GM19239 (cell line): ENCODE measurements at regions not wholly inside any gene's neighbourhood (a gene's known extent, or its start where the extent isn't known, plus 50 kb on each side); places are given as distances from the start of the nearest gene placed in this dataset.
"Not testable (repeated sequence)": the region's sequence is repeated elsewhere in the genome, so short reads cannot be mapped to it uniquely, and the experiment has no call there.

Experiments
- DNase-seq: peaks from one replicate; pipeline ENCODE4 v3.0.0; 2011; ENCODE audit warnings: low spot score; ENCODE audit not compliant: insufficient read length
- FAIRE-seq: peaks from 2 replicates; lab custom pipeline; 2011; peaks lifted over from hg19 to GRCh38; lab: Jason Lieb, UNC

DNA sequence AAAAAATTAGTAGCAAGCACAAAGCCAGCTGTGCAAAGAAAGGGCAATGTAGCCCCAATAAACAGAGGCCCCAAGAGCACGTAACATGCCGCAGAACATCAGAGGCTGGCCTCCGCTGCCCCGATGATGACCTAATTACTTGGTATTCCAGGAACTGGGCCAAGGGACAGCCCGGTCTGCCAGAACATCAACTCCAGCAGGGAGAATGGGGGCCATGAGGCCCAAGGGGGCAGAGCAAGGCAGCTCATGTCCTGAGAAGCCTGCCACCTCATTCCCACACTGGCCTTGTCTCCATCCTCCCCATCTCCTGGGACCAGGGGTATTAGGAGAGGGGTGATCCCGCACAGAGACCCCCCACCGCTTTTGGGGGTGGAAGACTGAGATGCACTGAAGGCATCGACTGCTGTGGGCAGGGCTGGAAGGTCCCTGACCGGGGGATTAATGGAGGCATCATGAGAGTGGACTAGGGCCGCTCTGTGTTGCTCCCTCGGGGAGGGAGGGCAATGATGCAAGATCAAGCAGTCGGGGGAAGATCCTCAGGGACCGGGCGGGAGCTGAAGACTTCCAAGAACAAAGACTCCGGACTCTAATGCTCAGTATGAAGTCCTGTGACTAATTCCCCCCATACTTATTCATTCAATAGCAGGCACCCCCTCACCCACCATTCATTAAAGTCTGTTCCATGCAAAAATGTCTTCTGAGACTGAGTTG is 192.3 kb downstream of the BCL2L11 start:
- not testable (repeated sequence) for FAIRE-seq

DNA sequence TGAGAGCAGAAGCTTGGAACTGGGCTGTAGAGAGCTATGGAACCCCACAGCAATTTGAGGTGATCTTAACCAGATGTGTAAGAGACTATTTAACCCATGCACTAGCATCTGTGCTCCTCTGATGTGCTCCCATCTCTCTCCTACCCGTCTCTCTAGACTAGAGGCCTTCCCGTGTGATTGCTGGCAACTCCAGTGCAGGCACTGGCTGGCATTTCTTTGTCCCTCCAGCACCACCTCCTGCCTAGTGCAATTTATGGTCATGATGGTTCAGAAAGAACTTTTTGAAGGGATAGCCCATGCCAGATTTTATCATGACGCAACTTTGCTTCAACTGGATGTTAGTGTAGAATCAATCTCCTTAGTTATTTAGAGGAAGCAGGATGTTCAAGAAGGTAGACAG is 193.0 kb downstream of the BCL2L11 start:
- DNase-seq, FAIRE-seq: not testable (repeated sequence)

More for the DNA sequence above, 192.3 kb downstream of the BCL2L11 start:
- DNase-seq: not testable (repeated sequence)

DNA sequence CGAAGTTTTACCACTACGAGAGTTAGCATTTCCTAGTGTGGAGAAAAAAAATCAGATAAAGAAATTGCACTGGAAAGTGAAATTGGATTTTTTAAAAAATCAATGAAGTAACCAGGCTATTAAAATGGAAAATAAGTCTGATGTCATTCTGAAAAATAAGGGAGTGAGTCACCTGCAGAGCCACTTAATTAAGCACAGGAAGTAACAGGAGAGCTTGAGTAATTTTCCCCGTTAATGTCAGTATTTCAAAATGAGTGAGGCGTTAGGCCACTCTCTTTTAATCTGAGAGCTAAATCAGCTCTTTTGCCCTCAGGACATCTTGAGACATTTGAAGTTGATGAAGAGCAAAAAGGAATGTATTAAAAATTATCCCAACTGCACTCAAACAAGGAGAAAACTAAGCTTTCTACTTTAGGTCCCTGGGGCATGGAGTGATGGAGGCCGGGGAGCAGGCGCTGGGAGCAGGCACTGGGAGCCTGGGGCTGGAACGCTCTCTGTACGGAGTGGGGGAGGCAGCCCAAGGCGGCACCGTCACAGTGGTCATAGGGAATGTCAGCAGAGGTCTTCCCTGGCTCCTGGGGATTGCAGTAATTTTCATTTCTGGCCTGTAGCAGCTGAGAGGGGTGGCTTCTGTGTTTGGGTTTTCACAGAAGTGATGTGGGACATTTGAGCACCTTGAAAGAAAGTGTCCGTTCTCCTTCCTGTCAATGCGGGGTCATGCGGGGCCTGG is 194.6 kb downstream of the BCL2L11 start:
- not testable (repeated sequence) for FAIRE-seq, DNase-seq

DNA sequence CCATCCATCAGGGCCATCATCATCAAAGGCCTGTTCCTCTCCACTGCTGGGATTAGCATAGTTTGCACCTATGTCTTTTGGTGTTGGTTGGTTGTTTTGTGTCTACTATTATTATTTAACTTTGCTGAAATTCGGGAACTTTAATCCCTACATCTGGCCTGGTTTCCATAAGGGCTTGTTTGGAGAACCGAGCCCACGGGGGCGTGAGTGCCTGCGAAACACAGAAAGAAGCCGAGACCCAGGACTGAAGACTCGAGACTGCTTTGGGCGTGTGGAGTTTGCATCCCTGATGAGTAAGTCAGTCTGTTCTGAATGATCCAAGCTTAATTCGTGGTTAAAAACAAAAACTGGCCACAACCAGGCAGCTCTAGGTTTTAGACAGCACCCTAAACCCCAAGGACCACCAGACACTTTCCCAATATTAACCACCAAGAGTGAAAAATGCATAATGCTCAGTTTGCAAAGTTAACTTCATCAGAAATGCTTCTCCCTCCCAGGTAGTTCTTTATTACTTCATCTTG is 195.6 kb downstream of the BCL2L11 start:
- FAIRE-seq, DNase-seq: not testable (repeated sequence)

DNA sequence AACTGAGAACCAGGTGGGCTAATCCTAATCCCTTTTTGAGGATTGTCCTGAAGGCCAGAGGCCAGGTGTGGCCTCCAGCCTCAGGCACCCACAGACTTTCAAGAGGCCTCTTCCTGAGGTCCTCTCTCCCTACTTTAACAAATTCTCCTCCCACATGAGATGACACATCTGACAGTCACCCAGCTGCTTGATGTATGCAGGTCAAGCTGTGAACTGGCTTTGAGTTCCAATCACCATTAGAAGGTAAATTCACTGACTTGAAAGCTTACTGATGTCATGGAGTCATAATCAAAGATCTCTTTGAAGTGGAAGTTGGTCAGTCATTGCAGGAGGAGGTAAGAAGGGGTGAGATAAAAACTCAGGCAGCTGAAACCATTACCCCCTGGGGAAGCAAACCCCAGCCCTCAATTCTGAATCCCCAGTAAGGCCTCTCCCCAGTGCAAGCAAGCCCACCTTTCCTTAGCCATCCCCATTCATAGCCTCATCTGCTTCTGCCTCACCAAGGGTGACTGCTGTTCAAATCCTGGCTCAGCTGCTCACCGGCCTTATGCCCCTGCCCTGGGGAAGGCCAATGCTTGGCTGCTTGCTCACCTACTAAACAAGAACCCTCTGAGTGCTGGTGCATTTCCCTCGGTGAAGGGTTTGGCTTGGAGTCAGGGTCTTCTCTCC is 196.3 kb downstream of the BCL2L11 start:
- FAIRE-seq, DNase-seq: not testable (repeated sequence)

DNA sequence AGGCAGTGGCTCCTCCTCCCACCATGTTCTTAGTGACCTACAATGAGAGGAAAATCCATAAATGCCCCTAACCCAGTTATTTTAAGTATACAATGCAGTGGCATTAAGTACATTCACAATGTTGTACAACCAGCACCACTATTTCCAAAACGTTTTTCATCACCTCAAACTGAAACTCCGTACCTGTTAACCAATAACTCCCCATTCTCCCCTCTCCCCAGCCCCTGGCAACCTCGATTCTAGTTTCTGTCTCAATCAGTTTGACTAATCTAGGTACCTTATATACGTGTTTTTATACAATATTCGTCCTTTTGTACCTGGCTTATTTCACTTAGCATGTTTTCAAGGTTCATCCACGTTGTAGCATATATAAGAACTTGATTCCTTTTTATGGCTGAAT is 198.8 kb downstream of the BCL2L11 start:
- not testable (repeated sequence) for DNase-seq, FAIRE-seq

DNA sequence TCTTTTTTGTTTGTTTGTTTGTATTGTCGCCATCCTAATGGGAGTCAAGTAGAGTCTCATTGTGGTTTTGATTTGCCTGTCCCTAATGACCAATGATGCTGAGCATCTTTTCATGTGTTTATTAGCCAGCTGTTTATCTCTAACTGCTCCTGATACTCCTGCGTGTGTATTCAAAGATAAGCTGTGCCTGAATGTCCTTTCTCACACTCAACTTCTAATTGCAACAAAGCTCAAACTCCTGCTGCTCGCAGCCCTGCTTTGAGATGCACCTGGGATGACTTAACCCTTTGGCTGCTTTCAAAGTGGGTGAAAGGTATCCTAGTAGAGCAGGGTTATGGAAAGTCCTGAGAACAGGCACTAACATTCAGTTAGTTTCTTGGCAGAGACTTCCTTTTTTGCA is 199.6 kb downstream of the BCL2L11 start:
- DNase-seq, FAIRE-seq: not testable (repeated sequence)

DNA sequence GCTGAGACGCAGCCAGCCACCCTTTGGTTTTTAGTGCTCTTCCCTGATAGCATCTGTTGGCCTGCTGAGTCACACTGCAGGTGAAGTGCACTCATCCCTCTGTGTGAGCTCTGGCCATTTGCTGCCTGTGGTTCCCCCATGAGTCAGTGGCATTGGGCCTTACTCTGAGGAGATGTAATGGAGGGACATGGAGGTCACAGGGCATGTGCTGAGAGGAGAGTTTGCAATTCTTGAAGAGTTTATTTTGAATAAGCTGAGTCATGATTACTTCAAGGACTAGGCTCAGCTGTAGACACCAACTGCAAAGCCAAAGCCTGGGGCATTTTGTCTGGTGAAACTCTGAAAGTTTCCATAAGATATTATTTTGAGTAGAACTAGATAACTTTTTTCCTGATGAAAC is 200.3 kb downstream of the BCL2L11 start:
- DNase-seq, FAIRE-seq: not testable (repeated sequence)

DNA sequence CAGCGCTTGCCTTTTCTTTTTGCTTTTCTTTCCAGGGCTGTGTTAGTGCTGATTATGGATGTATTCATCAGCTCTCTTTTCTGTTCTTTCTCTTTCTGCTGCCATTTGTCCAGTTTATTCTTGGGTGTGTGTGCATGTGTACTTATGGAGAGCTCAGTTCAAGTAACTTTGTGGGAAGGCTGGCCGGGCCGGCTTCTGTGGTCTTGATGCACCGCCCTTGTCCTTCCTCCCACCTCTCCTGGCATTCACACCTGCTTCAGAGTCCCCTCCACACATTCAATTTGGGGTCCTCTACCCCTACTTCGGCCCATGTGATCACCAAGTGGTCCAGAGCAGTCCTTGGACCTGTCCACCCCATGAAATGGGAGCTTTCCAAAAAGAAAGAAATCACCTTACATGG is 202.7 kb downstream of the BCL2L11 start:
- FAIRE-seq, DNase-seq: not testable (repeated sequence)

DNA sequence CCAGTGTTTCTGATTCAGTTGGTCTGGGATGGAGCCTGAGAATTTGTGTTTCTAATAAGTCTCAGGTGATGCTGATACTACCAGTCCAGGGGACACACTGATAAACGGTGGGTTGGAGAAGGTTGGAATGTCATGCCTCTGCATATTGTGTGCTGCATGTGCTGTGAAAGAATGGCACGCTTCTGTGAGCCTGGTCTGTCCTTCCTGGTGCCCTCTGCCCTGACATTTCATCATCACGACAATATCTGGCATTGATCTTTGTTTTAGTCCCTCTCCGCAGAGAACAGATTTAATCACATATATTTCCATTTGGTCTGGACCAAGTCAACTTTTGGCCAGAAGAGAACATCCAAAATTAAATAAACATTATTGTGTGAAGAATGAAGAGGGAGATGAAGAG is 207.0 kb downstream of the BCL2L11 start:
- FAIRE-seq, DNase-seq: not testable (repeated sequence)

DNA sequence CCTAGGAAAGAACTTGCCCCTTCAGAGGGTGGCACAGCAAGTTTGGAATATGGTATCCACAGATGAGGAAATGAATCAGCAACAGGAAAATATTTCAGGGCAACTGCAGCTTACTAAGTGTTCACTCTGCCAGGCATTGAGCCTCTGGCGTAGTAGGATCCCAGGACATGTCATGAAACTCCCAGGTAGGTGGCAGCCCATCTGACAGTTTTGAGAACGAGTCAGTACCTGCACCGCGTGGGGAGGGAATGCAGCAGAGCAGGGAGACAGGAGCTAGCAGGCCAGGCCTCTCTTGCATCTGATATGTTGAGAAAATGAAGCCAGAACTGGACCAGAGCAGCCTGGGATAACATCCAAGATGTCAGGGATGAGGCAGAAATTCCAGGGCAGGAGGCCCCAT is 208.6 kb downstream of the BCL2L11 start:
- DNase-seq, FAIRE-seq: not testable (repeated sequence)

DNA sequence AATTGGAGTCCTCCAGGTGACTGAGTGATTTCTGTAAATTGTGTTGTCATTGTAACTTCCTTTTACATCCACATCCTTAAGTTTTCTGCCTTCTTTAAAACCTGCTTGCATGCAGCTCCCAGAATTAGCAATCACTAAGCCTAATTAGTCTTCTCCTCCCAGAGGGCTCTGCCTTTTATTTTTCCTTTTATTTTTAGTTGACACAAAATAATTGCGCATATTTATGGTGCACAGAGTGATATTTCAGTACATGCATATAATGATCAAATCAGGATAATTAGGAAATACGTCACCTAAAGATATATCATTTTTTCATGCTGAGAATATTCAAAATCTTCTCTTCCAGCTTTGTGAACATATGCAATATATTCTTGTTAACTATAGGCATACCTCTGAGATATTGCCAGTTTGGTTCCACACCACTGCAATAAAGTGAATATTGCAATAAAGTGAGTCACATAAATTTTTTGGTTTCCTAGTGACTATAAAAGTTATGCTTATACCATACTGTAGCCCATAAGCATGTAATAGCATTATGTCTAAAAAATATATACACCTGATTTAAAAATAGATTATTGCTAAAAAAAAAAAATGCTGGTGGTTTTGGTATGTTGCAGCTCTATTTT is 210.5 kb downstream of the BCL2L11 start:
- not testable (repeated sequence) for DNase-seq, FAIRE-seq

DNA sequence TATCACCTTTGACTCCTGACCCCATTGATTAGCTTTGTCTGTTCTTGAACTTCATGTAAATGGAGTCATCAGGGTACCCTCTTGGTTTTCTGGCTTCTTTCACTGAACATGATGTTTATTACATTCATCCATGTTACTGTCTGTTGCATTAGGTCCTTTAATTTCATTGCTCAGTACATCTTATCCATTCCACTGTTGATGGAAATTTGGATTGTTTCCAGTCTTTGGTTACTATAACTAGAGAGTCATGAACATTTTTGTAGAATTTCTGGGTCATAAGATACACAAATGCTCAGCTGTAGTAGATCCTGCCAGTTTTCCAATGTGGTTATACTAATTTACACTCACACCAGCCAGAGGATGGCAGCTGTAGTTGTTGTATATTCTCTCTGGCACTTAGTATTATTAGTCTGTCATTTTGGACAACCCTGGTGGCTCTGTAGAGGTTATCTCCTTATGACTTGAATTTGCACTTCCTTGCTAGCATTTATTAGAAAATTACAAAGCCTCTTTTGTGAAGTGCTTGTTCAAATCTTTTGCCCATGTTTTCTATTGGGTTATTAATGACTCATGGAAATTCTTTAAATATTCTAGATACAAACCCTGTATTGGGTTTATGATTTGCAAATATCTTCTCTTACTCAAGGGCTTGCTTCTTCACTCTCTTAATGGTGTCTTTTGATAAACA is 214.7 kb downstream of the BCL2L11 start:
- DNase-seq, FAIRE-seq: not testable (repeated sequence)

DNA sequence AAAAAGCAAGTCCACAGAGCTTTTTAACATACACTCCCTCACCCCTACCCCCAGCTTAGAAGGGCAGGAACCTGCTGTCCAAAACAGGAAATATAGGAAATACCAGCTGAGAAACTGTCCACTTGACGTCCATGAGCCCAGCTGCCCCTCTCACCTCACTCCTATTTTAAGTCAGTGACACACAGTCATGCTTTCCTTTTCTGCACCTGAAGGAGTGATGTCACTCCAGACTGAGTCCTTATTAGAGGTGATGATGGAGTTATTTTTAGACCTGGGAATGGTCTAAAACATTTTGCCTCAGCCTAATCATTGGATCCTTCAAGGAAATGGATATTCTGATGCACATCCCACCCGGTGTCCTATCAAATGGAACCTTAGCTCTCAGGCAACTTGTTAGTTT is 217.8 kb downstream of the BCL2L11 start:
- DNase-seq, FAIRE-seq: not testable (repeated sequence)

DNA sequence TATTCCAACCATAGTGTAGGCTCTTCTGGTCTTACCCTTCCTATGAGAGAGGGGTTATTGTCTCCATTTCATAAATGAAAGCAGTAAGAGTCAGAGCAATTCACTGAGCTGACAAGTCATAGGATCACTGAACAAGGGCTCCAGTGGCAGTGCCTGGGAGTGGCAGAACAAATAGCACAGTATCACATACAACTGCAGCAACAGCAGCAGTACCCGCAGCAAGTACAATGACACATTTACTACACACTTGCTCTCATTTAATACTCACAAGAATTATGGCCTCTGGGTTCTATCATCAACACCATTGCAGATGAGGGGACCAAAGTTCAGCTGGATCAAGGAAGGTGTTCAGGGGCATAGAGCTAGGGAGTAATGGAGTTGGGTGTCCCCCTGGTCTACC is 218.8 kb downstream of the BCL2L11 start:
- FAIRE-seq: not testable (repeated sequence)

DNA sequence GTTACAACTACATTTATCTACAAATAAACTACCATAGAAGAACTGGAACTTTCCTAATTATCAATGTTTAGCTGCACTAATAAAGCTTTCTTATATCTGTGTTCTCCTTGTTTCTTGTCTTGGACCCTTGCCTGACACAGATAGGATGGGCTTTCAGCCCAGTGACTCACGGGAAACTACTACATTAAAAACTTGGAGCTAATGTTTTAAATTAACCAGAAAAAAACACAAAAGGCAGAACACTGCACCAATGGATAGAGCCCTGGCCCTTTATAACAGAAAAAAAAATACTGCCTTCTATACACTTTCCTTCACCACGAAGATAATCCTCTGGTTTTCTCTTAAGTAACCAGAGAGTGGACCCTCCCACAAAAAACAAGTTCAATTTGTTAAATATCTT is 223.9 kb downstream of the BCL2L11 start:
- not testable (repeated sequence) for DNase-seq, FAIRE-seq

More for the DNA sequence above, 218.8 kb downstream of the BCL2L11 start:
- DNase-seq: not testable (repeated sequence)

DNA sequence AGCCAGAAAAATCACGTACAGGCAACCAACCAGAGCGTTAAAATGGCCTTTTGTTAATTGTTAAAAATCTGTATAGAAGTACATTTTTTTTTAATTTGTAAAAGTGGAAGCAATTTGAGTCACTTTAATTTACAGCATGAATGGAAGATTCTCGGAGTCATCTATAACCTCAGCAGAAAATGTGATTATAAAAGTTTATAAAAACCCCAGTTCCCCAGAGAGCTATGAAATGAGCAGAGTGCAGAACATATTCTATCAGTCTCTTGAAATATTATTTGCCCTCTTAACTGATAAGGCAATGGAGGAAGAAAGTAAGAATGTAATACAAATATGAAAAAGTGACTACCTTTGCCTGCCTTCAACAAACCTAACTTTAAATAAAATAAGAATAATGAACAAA is 224.7 kb downstream of the BCL2L11 start:
- DNase-seq, FAIRE-seq: not testable (repeated sequence)

DNA sequence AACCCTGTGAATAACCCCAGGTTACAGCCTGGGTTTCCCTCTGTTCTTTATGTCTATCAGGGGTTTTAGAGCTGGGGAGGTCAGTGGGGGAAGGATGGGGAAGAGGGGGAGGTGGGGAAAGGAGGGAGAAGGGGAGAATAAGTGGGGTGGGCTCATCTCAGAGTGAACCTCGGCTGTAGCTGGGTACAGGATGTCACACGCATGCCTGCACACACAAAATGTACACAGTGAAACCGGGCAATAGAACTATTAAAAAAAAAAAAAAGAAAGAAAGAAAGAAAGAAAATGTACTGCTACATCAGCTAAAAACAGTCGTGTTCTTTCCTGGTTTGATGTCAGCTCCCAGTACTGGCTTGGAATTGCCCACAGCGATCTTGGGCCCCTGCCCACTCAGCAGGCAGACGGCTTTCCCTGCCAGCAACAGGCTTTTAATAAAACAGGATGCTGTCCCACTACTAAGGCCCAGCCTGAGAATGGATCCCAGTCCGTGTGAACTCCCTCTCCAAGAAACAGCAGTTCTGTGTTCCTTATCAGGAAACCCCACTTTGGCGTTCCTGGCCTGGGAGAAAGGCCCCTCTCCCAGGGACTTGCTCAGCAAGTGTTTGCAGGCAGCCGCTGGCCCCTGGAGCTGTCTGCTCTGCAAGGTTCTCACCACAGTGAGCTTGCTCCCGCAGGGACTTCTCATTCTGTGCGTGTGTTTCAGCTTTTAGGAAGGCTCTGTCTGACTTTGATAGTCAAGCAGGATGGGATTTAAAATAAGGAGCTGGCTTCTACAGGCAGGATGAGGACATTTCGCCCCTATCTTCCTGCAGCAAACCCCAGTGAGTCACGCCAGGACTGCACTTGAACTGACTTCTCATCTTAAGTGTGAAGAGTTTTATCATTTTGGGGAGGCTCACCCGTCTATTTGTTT is 225.6 kb downstream of the BCL2L11 start:
- FAIRE-seq, DNase-seq: not testable (repeated sequence)
